Testis (tissue), 2 donors: ENCODE measurements at regions not wholly inside any gene's neighbourhood (a gene's known extent, or its start where the extent isn't known, plus 50 kb on each side); places are given as distances from the start of the nearest gene placed in this dataset.

Source experiments
- CTCF ChIP-seq, 3 experiments: fragments of 450-650 bp in 2 of 3; fragments of 200-600 bp in 1 of 3; sonication (generic) in 1 of 3; IDR thresholded peaks; one replicate each; pipeline ENCODE4 v1.5.1; 2016 to 2019; ENCODE audit warnings: antibody characterized with exemption in 3 of 3, mild to moderate bottlenecking in 2 of 3, moderate library complexity in 1 of 3
- POLR2A ChIP-seq: fragments of 450-650 bp; IDR thresholded peaks from one replicate; pipeline ENCODE4 v1.6.1; 2017; ENCODE audit warnings: antibody characterized with exemption, mild to moderate bottlenecking, moderate library complexity

- TF ChIP-seq POLR2A (no peak), CTCF (IDR thresholded peaks at IDR 0.05) (no peak)
These were observed 904.2 kb upstream of the RAG2 start for GRCh38 chr11:37502202-37502601.
